HL-60 (cell line): ENCODE measurements at regions not wholly inside any gene's neighbourhood (a gene's known extent, or its start where the extent isn't known, plus 50 kb on each side); places are given as distances from the start of the nearest gene placed in this dataset.
"Not testable (repeated sequence)": the region's sequence is repeated elsewhere in the genome, so short reads cannot be mapped to it uniquely, and the experiment has no call there.

ENCODE experiments used
- DNase-seq, 2 experiments: peaks; one replicate each; pipeline ENCODE4 v3.0.0-alpha.2; 2010 to 2020; ENCODE audit warnings: low read depth in 1 of 2, low spot score in 1 of 2
- H3K27ac ChIP-seq: fragments of 250-450 bp; sonication (Bioruptor Pico); replicated peaks from 2 replicates; pipeline ENCODE4 v1.5.1; 2020; ENCODE audit warnings: mild to moderate bottlenecking, moderate library complexity
- H3K27me3 ChIP-seq: fragments of 250-450 bp; sonication (Bioruptor Pico); 2 replicates; pipeline ENCODE4 v1.5.1; 2021; ENCODE audit warnings: mild to moderate bottlenecking, moderate library complexity; ENCODE audit not compliant: insufficient read depth, poor library complexity, severe bottlenecking
- H3K4me3 ChIP-seq: replicated peaks from 2 replicates; pipeline ENCODE4 v1.5.1; 2011; ENCODE audit warnings: mild to moderate bottlenecking, control low read depth, low read length; ENCODE audit not compliant: insufficient read depth
- GABPA ChIP-seq: IDR thresholded peaks from 2 replicates; pipeline ENCODE4 v1.6.1; 2012; ENCODE audit warnings: low read depth
- POLR2AphosphoS5 ChIP-seq: IDR thresholded peaks from 2 replicates; pipeline ENCODE4 v1.6.1; 2012; ENCODE audit warnings: low read depth
- SPI1 ChIP-seq: IDR thresholded peaks from 2 replicates; pipeline ENCODE4 v1.6.1; 2012; ENCODE audit warnings: low read depth, mild to moderate bottlenecking, borderline replicate concordance
- TF ChIP-seq, protein P1 (sequence below): IDR thresholded peaks from 2 replicates; pipeline ENCODE4 v1.6.1; 2012; ENCODE audit warnings: low read depth; ENCODE audit not compliant: insufficient replicate concordance
- TF ChIP-seq, protein P2 (sequence below): IDR thresholded peaks from one replicate; pipeline ENCODE4 v1.5.1; 2011; ENCODE audit warnings: low read length, control low read depth, inconsistent platforms; ENCODE audit not compliant: insufficient read depth

DNA sequence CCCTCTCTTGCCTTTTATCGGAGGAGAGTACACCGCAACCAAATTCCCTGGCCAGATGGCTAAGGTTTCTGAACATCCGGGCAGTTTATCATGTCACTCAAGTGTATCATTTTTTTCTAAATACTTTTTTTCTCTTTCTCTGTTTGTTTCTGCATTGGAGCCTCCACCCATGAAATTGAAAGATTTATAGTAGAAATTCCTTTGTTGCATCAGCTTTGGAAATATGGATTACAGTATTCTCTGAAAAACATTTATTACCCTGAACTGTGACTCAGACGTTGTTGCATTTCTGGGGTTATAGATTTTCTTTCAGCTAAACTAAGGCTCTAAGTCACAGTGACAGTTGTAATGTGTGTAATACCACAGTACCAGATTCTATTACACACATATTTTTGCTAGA lies 187.0 kb downstream of the SPTSSA start:
- TF ChIP-seq POLR2AphosphoS5 (no peak), GABPA (no peak), SPI1 (no peak)
- TF ChIP-seq, protein P1, sequence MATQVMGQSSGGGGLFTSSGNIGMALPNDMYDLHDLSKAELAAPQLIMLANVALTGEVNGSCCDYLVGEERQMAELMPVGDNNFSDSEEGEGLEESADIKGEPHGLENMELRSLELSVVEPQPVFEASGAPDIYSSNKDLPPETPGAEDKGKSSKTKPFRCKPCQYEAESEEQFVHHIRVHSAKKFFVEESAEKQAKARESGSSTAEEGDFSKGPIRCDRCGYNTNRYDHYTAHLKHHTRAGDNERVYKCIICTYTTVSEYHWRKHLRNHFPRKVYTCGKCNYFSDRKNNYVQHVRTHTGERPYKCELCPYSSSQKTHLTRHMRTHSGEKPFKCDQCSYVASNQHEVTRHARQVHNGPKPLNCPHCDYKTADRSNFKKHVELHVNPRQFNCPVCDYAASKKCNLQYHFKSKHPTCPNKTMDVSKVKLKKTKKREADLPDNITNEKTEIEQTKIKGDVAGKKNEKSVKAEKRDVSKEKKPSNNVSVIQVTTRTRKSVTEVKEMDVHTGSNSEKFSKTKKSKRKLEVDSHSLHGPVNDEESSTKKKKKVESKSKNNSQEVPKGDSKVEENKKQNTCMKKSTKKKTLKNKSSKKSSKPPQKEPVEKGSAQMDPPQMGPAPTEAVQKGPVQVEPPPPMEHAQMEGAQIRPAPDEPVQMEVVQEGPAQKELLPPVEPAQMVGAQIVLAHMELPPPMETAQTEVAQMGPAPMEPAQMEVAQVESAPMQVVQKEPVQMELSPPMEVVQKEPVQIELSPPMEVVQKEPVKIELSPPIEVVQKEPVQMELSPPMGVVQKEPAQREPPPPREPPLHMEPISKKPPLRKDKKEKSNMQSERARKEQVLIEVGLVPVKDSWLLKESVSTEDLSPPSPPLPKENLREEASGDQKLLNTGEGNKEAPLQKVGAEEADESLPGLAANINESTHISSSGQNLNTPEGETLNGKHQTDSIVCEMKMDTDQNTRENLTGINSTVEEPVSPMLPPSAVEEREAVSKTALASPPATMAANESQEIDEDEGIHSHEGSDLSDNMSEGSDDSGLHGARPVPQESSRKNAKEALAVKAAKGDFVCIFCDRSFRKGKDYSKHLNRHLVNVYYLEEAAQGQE, result no peak
- TF ChIP-seq, protein P2, sequence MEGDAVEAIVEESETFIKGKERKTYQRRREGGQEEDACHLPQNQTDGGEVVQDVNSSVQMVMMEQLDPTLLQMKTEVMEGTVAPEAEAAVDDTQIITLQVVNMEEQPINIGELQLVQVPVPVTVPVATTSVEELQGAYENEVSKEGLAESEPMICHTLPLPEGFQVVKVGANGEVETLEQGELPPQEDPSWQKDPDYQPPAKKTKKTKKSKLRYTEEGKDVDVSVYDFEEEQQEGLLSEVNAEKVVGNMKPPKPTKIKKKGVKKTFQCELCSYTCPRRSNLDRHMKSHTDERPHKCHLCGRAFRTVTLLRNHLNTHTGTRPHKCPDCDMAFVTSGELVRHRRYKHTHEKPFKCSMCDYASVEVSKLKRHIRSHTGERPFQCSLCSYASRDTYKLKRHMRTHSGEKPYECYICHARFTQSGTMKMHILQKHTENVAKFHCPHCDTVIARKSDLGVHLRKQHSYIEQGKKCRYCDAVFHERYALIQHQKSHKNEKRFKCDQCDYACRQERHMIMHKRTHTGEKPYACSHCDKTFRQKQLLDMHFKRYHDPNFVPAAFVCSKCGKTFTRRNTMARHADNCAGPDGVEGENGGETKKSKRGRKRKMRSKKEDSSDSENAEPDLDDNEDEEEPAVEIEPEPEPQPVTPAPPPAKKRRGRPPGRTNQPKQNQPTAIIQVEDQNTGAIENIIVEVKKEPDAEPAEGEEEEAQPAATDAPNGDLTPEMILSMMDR, result no peak
- Histone ChIP-seq H3K27ac (no peak overlapping the region), H3K4me3 (no peak overlapping the region), H3K27me3 (no peaks in the 10 kb centered on the region)
- no peak for DNase-seq

DNA sequence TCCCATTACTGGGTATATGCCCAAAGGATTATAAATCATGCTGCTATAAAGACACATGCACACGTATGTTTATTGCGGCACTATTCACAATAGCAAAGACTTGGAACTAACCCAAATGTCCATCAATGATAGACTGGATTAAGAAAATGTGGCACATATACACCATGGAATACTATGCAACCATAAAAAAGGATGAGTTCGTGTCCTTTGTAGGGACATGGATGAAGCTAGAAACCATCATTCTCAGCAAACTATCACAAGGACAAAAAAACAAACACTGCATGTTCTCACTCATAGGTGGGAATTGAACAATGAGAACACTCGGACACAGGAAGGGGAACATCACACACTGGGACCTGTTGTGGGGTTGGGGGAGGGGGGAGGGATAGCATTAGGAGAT lies 188.3 kb downstream of the SPTSSA start:
- DNase-seq, H3K27ac ChIP-seq, H3K4me3 ChIP-seq, H3K27me3 ChIP-seq: not testable (repeated sequence)

DNA sequence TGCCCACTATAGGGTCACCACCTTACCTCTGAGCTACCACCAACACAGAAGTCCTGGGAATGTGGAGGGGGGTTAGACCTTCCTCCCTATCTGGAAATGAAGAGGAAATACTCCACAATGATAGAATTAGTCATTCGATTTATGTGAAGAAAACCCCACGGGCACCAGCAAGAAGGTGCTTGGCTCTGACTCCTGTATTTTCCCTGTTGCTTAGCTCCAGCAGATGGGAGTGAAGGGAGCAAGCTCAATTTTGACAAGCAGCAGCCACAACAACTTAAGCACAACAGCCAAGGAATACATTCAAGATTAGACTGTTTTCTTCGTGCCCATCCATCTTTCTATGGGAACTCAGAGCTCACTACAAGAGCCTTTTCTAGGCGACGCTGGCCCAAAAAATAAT lies 191.7 kb downstream of the SPTSSA start:
- Histone ChIP-seq H3K4me3 (no peak overlapping the region), H3K27me3 (peaks cover 8% of the 10 kb centered on the region), H3K27ac (no peak overlapping the region)
- no peak for TF ChIP-seq GABPA
- no peak for DNase-seq

DNA sequence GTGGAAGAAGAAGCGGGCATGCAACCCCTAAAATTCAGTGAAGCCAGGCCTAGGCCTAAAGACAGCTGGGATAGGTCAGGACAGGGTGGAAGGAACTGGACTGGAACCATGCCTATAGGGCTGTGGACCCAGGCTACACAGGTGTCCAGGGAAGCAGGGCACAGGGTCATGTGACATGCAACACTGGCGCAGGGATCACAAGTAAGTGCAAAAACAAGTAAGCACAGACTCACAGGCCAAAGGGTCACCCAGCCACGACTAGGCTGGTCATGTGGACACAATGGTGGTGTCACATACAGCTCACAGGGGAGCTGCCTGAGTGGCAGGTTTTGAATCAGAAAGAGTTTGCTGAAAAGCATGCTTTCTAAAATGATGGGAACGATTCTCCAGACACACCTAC lies 195.7 kb downstream of the SPTSSA start:
- Histone ChIP-seq H3K4me3 (no peak overlapping the region), H3K27me3 (peaks cover 11% of the 10 kb centered on the region), H3K27ac (no peak overlapping the region)
- no peak for DNase-seq
- TF ChIP-seq SPI1, result no peak
- TF ChIP-seq, protein P2, result no peak
- TF ChIP-seq, protein P1, result no peak
- no peak for TF ChIP-seq GABPA
- no peak for TF ChIP-seq POLR2AphosphoS5

DNA sequence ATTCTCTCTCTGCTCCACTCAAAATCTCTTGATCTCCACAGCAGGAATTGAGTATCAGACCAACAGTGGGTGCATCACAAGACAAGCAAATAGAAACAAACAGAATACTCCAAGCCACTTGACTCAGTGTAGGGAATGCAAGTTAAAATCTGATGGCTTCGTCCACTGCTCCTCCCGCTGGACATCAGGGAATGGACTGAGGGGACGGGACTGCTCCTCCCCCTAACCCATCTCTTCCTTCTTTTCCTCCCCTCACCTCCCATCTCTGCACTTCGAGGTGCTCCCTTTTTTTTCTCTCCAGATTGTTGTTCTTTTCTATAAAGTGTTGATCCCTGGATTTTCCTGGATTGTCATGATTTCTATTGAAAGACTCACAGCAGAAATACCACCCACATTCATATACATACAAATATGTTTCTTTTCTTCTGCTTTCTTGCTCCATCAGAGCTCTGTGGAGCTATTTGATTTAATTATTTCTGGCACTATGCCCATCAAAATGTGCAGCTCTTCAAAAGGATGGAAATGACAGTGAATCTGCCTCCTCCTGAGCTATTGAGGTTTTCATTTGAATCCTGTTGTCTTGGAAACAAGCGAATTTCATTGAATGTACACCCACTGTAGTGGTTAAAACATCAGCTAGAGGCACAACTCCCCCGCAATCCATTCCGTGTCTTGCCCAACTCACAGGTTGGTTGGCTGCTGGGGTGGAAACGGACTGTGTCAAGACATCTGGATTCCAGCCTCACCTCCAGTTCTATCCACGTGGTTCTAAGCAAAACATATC lies 199.7 kb downstream of the SPTSSA start:
- peaks cover 4% of the 10 kb centered on the region for H3K27me3 ChIP-seq
- H3K27ac ChIP-seq, result no peak overlapping the region
- TF ChIP-seq, protein P1, result no peak
- TF ChIP-seq SPI1 (no peak), POLR2AphosphoS5 (no peak), GABPA (no peak)
- TF ChIP-seq, protein P2, result no peak
- DNase-seq, result no peak
- H3K4me3 ChIP-seq, result no peak overlapping the region
